ENCODE measurements at regions not wholly inside any gene's neighbourhood (a gene's known extent, or its start where the extent isn't known, plus 50 kb on each side); places are given as distances from the start of the nearest gene placed in this dataset.
"Not testable (repeated sequence)": the region's sequence is repeated elsewhere in the genome, so short reads cannot be mapped to it uniquely, and the experiment has no call there.

- Histone ChIP-seq H3K4me3 (ENCODE audit: low read depth in 1 of 3, low read length in 3 of 3) (no peak overlapping the region), H3K9me3 (ENCODE audit: control insufficient read depth in 2 of 2, insufficient read depth in 1 of 2, low read depth in 1 of 2, low read length in 1 of 2) (peaks cover 0 to 9% of the 10 kb centered on the region in 2 donors), H3K36me3 (ENCODE audit: control insufficient read depth in 3 of 3, insufficient read depth in 2 of 3, low read depth in 1 of 3, low read length in 3 of 3) (no peaks in the 10 kb centered on the region), H3K4me1 (ENCODE audit: control insufficient read depth in 3 of 3, insufficient read depth in 2 of 3, low read depth in 1 of 3, low read length in 2 of 3) (no peaks in the 10 kb centered on the region), H3K27me3 (ENCODE audit: control insufficient read depth in 3 of 3, insufficient read depth in 3 of 3, low read length in 3 of 3) (no peaks in the 10 kb centered on the region), H3K27ac (ENCODE audit: low read depth in 1 of 3, low read length in 2 of 3) (no peak overlapping the region)
- DNase-seq (no peak), FAIRE-seq (no peak)
- WGBS, 3 donors, result 73 to 88% (median 83%) methylated on average over 1 of the region's 1 CpG
Measured at GRCh38 chr1:232132572-232132971, 497.4 kb downstream of the SIPA1L2 start.

- Histone ChIP-seq H3K36me3 (ENCODE audit: control insufficient read depth in 3 of 3, insufficient read depth in 2 of 3, low read depth in 1 of 3, low read length in 3 of 3) (no peaks in the 10 kb centered on the region), H3K9me3 (ENCODE audit: control insufficient read depth in 2 of 2, insufficient read depth in 1 of 2, low read depth in 1 of 2, low read length in 1 of 2) (peaks cover 0 to 9% of the 10 kb centered on the region in 2 donors), H3K4me3 (ENCODE audit: low read depth in 1 of 3, low read length in 3 of 3) (no peak overlapping the region), H3K27ac (ENCODE audit: low read depth in 1 of 3, low read length in 2 of 3) (no peak overlapping the region), H3K4me1 (ENCODE audit: control insufficient read depth in 3 of 3, insufficient read depth in 2 of 3, low read depth in 1 of 3, low read length in 2 of 3) (no peaks in the 10 kb centered on the region), H3K27me3 (ENCODE audit: control insufficient read depth in 3 of 3, insufficient read depth in 3 of 3, low read length in 3 of 3) (no peaks in the 10 kb centered on the region)
- 68 to 75% (median 69%) methylated on average over 1 of the region's 1 CpG for WGBS, 3 donors
- DNase-seq, result no peak
- no peak for FAIRE-seq
Measured at GRCh38 chr1:232131715-232132391, 498.1 kb downstream of the SIPA1L2 start.

- FAIRE-seq, result no peak
- no peak overlapping the region for H3K27ac ChIP-seq (ENCODE audit: low read depth in 1 of 3, low read length in 2 of 3)
- no peaks in the 10 kb centered on the region for H3K4me1 ChIP-seq (ENCODE audit: control insufficient read depth in 3 of 3, insufficient read depth in 2 of 3, low read depth in 1 of 3, low read length in 2 of 3)
- WGBS, 3 donors, result 68 to 82% (median 69%) methylated on average over 4 of the region's 4 CpGs
- peaks cover 0 to 9% of the 10 kb centered on the region in 2 donors for H3K9me3 ChIP-seq (ENCODE audit: control insufficient read depth in 2 of 2, insufficient read depth in 1 of 2, low read depth in 1 of 2, low read length in 1 of 2)
- H3K36me3 ChIP-seq (ENCODE audit: control insufficient read depth in 3 of 3, insufficient read depth in 2 of 3, low read depth in 1 of 3, low read length in 3 of 3), result no peaks in the 10 kb centered on the region
- DNase-seq, result no peak
- no peak overlapping the region for H3K4me3 ChIP-seq (ENCODE audit: low read depth in 1 of 3, low read length in 3 of 3)
- no peaks in the 10 kb centered on the region for H3K27me3 ChIP-seq (ENCODE audit: control insufficient read depth in 3 of 3, insufficient read depth in 3 of 3, low read length in 3 of 3)
Measured at GRCh38 chr1:232130815-232131480, 499.0 kb downstream of the SIPA1L2 start.

GRCh38 chr1:232127190-232127589 lies 500.6 kb downstream of the DISC1 start:
- 64 to 81% (median 67%) methylated on average over 2 of the region's 2 CpGs for WGBS, 3 donors
- FAIRE-seq (no peak), DNase-seq (no peak)
- Histone ChIP-seq H3K9me3 (ENCODE audit: control insufficient read depth in 2 of 2, insufficient read depth in 1 of 2, low read depth in 1 of 2, low read length in 1 of 2) (peaks cover 0 to 9% of the 10 kb centered on the region in 2 donors), H3K4me1 (ENCODE audit: control insufficient read depth in 3 of 3, insufficient read depth in 2 of 3, low read depth in 1 of 3, low read length in 2 of 3) (no peaks in the 10 kb centered on the region), H3K27ac (ENCODE audit: low read depth in 1 of 3, low read length in 2 of 3) (no peak overlapping the region), H3K4me3 (ENCODE audit: low read depth in 1 of 3, low read length in 3 of 3) (no peak overlapping the region), H3K36me3 (ENCODE audit: control insufficient read depth in 3 of 3, insufficient read depth in 2 of 3, low read depth in 1 of 3, low read length in 3 of 3) (no peaks in the 10 kb centered on the region), H3K27me3 (ENCODE audit: control insufficient read depth in 3 of 3, insufficient read depth in 3 of 3, low read length in 3 of 3) (no peaks in the 10 kb centered on the region)

- Histone ChIP-seq H3K27ac (ENCODE audit: low read depth in 1 of 3, low read length in 2 of 3) (no peak overlapping the region), H3K27me3 (ENCODE audit: control insufficient read depth in 3 of 3, insufficient read depth in 3 of 3, low read length in 3 of 3) (no peaks in the 10 kb centered on the region), H3K9me3 (ENCODE audit: control insufficient read depth in 2 of 2, insufficient read depth in 1 of 2, low read depth in 1 of 2, low read length in 1 of 2) (no peaks in the 10 kb centered on the region), H3K4me3 (ENCODE audit: low read depth in 1 of 3, low read length in 3 of 3) (no peak overlapping the region), H3K4me1 (ENCODE audit: control insufficient read depth in 3 of 3, insufficient read depth in 2 of 3, low read depth in 1 of 3, low read length in 2 of 3) (no peaks in the 10 kb centered on the region), H3K36me3 (ENCODE audit: control insufficient read depth in 3 of 3, insufficient read depth in 2 of 3, low read depth in 1 of 3, low read length in 3 of 3) (no peaks in the 10 kb centered on the region)
- FAIRE-seq, result no peak
- no peak for DNase-seq
- 76 to 79% (median 78%) methylated on average over 9 of the region's 9 CpGs for WGBS, 3 donors
Measured at GRCh38 chr1:232123775-232124659, 497.4 kb downstream of the DISC1 start.

- H3K36me3 ChIP-seq (ENCODE audit: control insufficient read depth in 3 of 3, insufficient read depth in 2 of 3, low read depth in 1 of 3, low read length in 3 of 3); FAIRE-seq; H3K9me3 ChIP-seq (ENCODE audit: control insufficient read depth in 2 of 2, insufficient read depth in 1 of 2, low read depth in 1 of 2, low read length in 1 of 2); DNase-seq; H3K4me3 ChIP-seq (ENCODE audit: low read depth in 1 of 3, low read length in 3 of 3); H3K27ac ChIP-seq (ENCODE audit: low read depth in 1 of 3, low read length in 2 of 3); H3K4me1 ChIP-seq (ENCODE audit: control insufficient read depth in 3 of 3, insufficient read depth in 2 of 3, low read depth in 1 of 3, low read length in 2 of 3); H3K27me3 ChIP-seq (ENCODE audit: control insufficient read depth in 3 of 3, insufficient read depth in 3 of 3, low read length in 3 of 3): not testable (repeated sequence)
- 82 to 91% (median 85%) methylated on average over 4 of the region's 4 CpGs for WGBS, 3 donors
Measured at GRCh38 chr1:232117903-232118302, 491.3 kb downstream of the DISC1 start.

- no peaks in the 10 kb centered on the region for H3K27me3 ChIP-seq (ENCODE audit: control insufficient read depth in 3 of 3, insufficient read depth in 3 of 3, low read length in 3 of 3)
- no peak overlapping the region for H3K27ac ChIP-seq (ENCODE audit: low read depth in 1 of 3, low read length in 2 of 3)
- no peak for FAIRE-seq
- no peak for DNase-seq
- no peaks in the 10 kb centered on the region for H3K4me1 ChIP-seq (ENCODE audit: control insufficient read depth in 3 of 3, insufficient read depth in 2 of 3, low read depth in 1 of 3, low read length in 2 of 3)
- no peaks in the 10 kb centered on the region for H3K36me3 ChIP-seq (ENCODE audit: control insufficient read depth in 3 of 3, insufficient read depth in 2 of 3, low read depth in 1 of 3, low read length in 3 of 3)
- H3K9me3 ChIP-seq (ENCODE audit: control insufficient read depth in 2 of 2, insufficient read depth in 1 of 2, low read depth in 1 of 2, low read length in 1 of 2), result no peaks in the 10 kb centered on the region
- no peak overlapping the region for H3K4me3 ChIP-seq (ENCODE audit: low read depth in 1 of 3, low read length in 3 of 3)
Measured at GRCh38 chr1:232114985-232115384, 488.4 kb downstream of the DISC1 start.

GRCh38 chr1:232112076-232112475 lies 485.5 kb downstream of the DISC1 start:
- Histone ChIP-seq H3K36me3 (ENCODE audit: control insufficient read depth in 3 of 3, insufficient read depth in 2 of 3, low read depth in 1 of 3, low read length in 3 of 3) (no peaks in the 10 kb centered on the region), H3K4me3 (ENCODE audit: low read depth in 1 of 3, low read length in 3 of 3) (no peak overlapping the region), H3K27ac (ENCODE audit: low read depth in 1 of 3, low read length in 2 of 3) (no peak overlapping the region), H3K4me1 (ENCODE audit: control insufficient read depth in 3 of 3, insufficient read depth in 2 of 3, low read depth in 1 of 3, low read length in 2 of 3) (no peaks in the 10 kb centered on the region), H3K9me3 (ENCODE audit: control insufficient read depth in 2 of 2, insufficient read depth in 1 of 2, low read depth in 1 of 2, low read length in 1 of 2) (no peaks in the 10 kb centered on the region), H3K27me3 (ENCODE audit: control insufficient read depth in 3 of 3, insufficient read depth in 3 of 3, low read length in 3 of 3) (peaks cover 0 to 3% (median 0%) of the 10 kb centered on the region in 3 donors)
- FAIRE-seq (no peak), DNase-seq (no peak)

All from small intestine (tissue), 7 donors.